SK-N-SH (cell line): ENCODE measurements at regions not wholly inside any gene's neighbourhood (a gene's known extent, or its start where the extent isn't known, plus 50 kb on each side); places are given as distances from the start of the nearest gene placed in this dataset.

ENCODE experiments used
- CTCF ChIA-PET: fragments of 300-600, 350-600 bp; formaldehyde crosslinking; extraction: SDS; loops from one replicate; lab custom pipeline; 2021; lab: Yijun Ruan, JAX
- POLR2A ChIA-PET: fragments of 350-600 bp; sonication (Branson Sonifier 250); formaldehyde crosslinking; extraction: SDS; loops from one replicate; lab custom pipeline; 2020; ENCODE audit warnings: antibody characterized with exemption, inconsistent platforms; lab: Yijun Ruan, JAX
- DNase-seq: peaks from one replicate; pipeline ENCODE4 v3.0.0; 2012
- H2AFZ ChIP-seq: fragments of 200-600 bp; sonication (generic); 2 replicates; pipeline ENCODE4 v1.8.1; 2016; ENCODE audit warnings: antibody characterized with exemption, mild to moderate bottlenecking, low read depth
- H3F3A ChIP-seq: fragments of 200-600 bp; sonication (generic); replicated peaks from 2 replicates; pipeline ENCODE3; 2016; ENCODE audit warnings: antibody characterized with exemption, mild to moderate bottlenecking; ENCODE audit not compliant: insufficient read depth
- H3K27ac ChIP-seq, 2 experiments: fragments of 200-500 bp in 1 of 2; fragments of 200-600 bp in 1 of 2; sonication (Bioruptor generic) in 1 of 2; sonication (generic), shearing (Covaris generic) in 1 of 2; 2 replicates each; pipeline versions ENCODE4 v1.5.1 to v1.6.1; 2014 to 2016; ENCODE audit warnings: low read depth in 2 of 2, inconsistent platforms in 1 of 2, low read length in 1 of 2, mild to moderate bottlenecking in 1 of 2, mixed read lengths in 1 of 2
- H3K27me3 ChIP-seq: fragments of 200-600 bp; sonication (generic), shearing (Covaris generic); 2 replicates; pipeline ENCODE4 v1.6.1; 2016; ENCODE audit warnings: mixed run types; ENCODE audit not compliant: insufficient read depth
- H3K36me3 ChIP-seq, 2 experiments: fragments of 200-500 bp in 1 of 2; fragments of 200-600 bp in 1 of 2; sonication (Bioruptor generic) in 1 of 2; sonication (generic) in 1 of 2; replicated peaks in 1 of 2; 2 replicates each; pipeline versions ENCODE3 to v1.5.1; 2014 to 2016; ENCODE audit warnings: low read length in 1 of 2, mild to moderate bottlenecking in 1 of 2; ENCODE audit not compliant: insufficient read depth in 2 of 2, control insufficient read depth in 1 of 2
- H3K4me1 ChIP-seq, 2 experiments: fragments of 200-500 bp in 1 of 2; fragments of 200-600 bp in 1 of 2; sonication (Bioruptor generic) in 1 of 2; sonication (generic), shearing (Covaris generic) in 1 of 2; 2 replicates each; pipeline versions ENCODE4 v1.5.1 to v1.6.1; 2014 to 2016; ENCODE audit warnings: low read depth in 1 of 2, low read length in 1 of 2, mixed run types in 1 of 2; ENCODE audit not compliant: insufficient read depth in 2 of 2, control insufficient read depth in 1 of 2
- H3K4me2 ChIP-seq: fragments of 200-600 bp; sonication (generic), shearing (Covaris generic); 2 replicates; pipeline ENCODE4 v1.6.1; 2017; ENCODE audit warnings: mixed run types
- H3K4me3 ChIP-seq, 2 experiments: fragments of 200-500 bp in 1 of 2; fragments of 200-600 bp in 1 of 2; sonication (Bioruptor generic) in 1 of 2; sonication (generic), shearing (Covaris generic) in 1 of 2; 2 replicates each; pipeline versions ENCODE4 v1.5.1 to v1.8.1; 2014 to 2016; ENCODE audit warnings: low read depth in 2 of 2, inconsistent platforms in 1 of 2, low read length in 1 of 2, mild to moderate bottlenecking in 1 of 2, mixed read lengths in 1 of 2, moderate library complexity in 1 of 2
- H3K79me2 ChIP-seq: fragments of 200-600 bp; sonication (generic); 2 replicates; pipeline ENCODE4 v1.8.1; 2017; ENCODE audit warnings: mild to moderate bottlenecking; ENCODE audit not compliant: insufficient read depth
- H3K9ac ChIP-seq: fragments of 200-600 bp; sonication (generic); 2 replicates; pipeline ENCODE4 v1.6.1; 2017; ENCODE audit warnings: mixed run types
- H3K9me2 ChIP-seq: fragments of 200-600 bp; sonication (generic); 2 replicates; pipeline ENCODE4 v1.6.1; 2017; ENCODE audit warnings: mixed run types
- H3K9me3 ChIP-seq: fragments of 200-600 bp; sonication (generic); 2 replicates; pipeline ENCODE4 v1.6.1; 2017; ENCODE audit warnings: mixed run types, mild to moderate bottlenecking, moderate library complexity
- H4K20me1 ChIP-seq: fragments of 200-600 bp; sonication (generic); 2 replicates; pipeline ENCODE4 v1.6.1; 2017; ENCODE audit warnings: mild to moderate bottlenecking, mixed run types; ENCODE audit not compliant: insufficient read depth
- CTCF ChIP-seq: fragments of 200-600 bp; sonication (generic); IDR thresholded peaks from 2 replicates; pipeline ENCODE4 v1.6.1; 2017; ENCODE audit warnings: antibody characterized with exemption, mild to moderate bottlenecking, moderate library complexity
- EP300 ChIP-seq, 2 experiments: IDR thresholded peaks; 2 replicates each; pipeline versions ENCODE4 v1.4.0 to v1.6.1; 2012; ENCODE audit warnings: borderline replicate concordance in 1 of 2, low read depth in 1 of 2, low read length in 1 of 2
- EZH2phosphoT487 ChIP-seq: fragments of 200-600 bp; sonication (generic); IDR thresholded peaks from 2 replicates; pipeline ENCODE4 v1.6.1; 2017; ENCODE audit warnings: low read depth, mixed run types, mild to moderate bottlenecking, antibody characterized with exemption, moderate library complexity, borderline replicate concordance
- FOXJ3 ChIP-seq: sonication (generic); formaldehyde crosslinking; IDR thresholded peaks from 2 replicates; pipeline ENCODE4 v1.5.1; 2020; ENCODE audit warnings: mild to moderate bottlenecking, missing genetic modification reagents
- GATA2 ChIP-seq: sonication (generic); formaldehyde crosslinking; IDR thresholded peaks from 2 replicates; pipeline ENCODE4 v1.5.0; 2020; ENCODE audit warnings: mild to moderate bottlenecking, missing genetic modification reagents
- IRF3 ChIP-seq: fragments of 150-350 bp; IDR thresholded peaks from 2 replicates; pipeline ENCODE4 v1.6.1; 2016; ENCODE audit warnings: mild to moderate bottlenecking, low read depth, low read length
- MXI1 ChIP-seq: IDR thresholded peaks from 2 replicates; pipeline ENCODE4 v1.6.1; 2012; ENCODE audit warnings: mild to moderate bottlenecking, low read depth, low read length, improper control_type of control experiment
- NRF1 ChIP-seq: IDR thresholded peaks from 2 replicates; pipeline ENCODE4 v1.6.1; 2012; ENCODE audit warnings: low read depth, mild to moderate bottlenecking, low read length
- POLR2AphosphoS5 ChIP-seq: IDR thresholded peaks from 2 replicates; pipeline ENCODE4 v1.6.1; 2012; ENCODE audit warnings: low read depth, low read length
- RFX5 ChIP-seq: IDR thresholded peaks from 2 replicates; pipeline ENCODE4 v1.6.1; 2012; ENCODE audit warnings: mild to moderate bottlenecking, improper control_type of control experiment, low read length
- RXRA ChIP-seq: IDR thresholded peaks from 2 replicates; pipeline ENCODE4 v1.4.0; 2012; ENCODE audit warnings: low read depth, mild to moderate bottlenecking, borderline replicate concordance
- SMC3 ChIP-seq: IDR thresholded peaks from 2 replicates; pipeline ENCODE4 v1.6.1; 2012; ENCODE audit warnings: low read depth, low read length, improper control_type of control experiment
- ZBTB33 ChIP-seq: IDR thresholded peaks from 2 replicates; pipeline ENCODE4 v1.4.0; 2012; ENCODE audit warnings: low read depth, borderline replicate concordance
- WGBS: methylation state at CpG from one replicate; pipeline ENCODE4 v1.1.6; 2017; ENCODE audit warnings: low lambda C conversion rate; 5-methylcytosine and 5-hydroxymethylcytosine counted together

- no peak for TF ChIP-seq EP300 (IDR thresholded peaks at IDR 0.05; ENCODE audit: borderline replicate concordance in 1 of 2, low read depth in 1 of 2, low read length in 1 of 2)
- TF ChIP-seq IRF3, result no peak
- TF ChIP-seq SMC3, result no peak
- no peak for TF ChIP-seq NRF1
- TF ChIP-seq RXRA, result no peak
These were observed 567.8 kb upstream of the KLHL29 start (continued) for GRCh38 chr2:22817197-22817596.

GRCh38 chr2:22821458-22821857 lies 563.5 kb upstream of the KLHL29 start:
- no peak for DNase-seq
- H3K27me3 ChIP-seq, result no peaks in the 10 kb centered on the region
- H2AFZ ChIP-seq, result no peak overlapping the region
- H3K79me2 ChIP-seq, result no peaks in the 10 kb centered on the region
- no peaks in the 10 kb centered on the region for H3K9me2 ChIP-seq
- no peaks in the 10 kb centered on the region for H4K20me1 ChIP-seq
- ChIA-PET POLR2A (no interaction called here), CTCF (interaction anchor here (1.0 kb wide), 1 partner anchor 9 kb away, joined by 4 read pairs; no protein-coding TSS in a partner anchor)
- no peak overlapping the region for H3K4me3 ChIP-seq
- no peaks in the 10 kb centered on the region for H3F3A ChIP-seq
- WGBS, result 19% methylated on average over 2 of the region's 2 CpGs
- 0 out of 2 replicates have a peak, but pooled peaks cover 7% of the 10 kb centered on the region for H3K9me3 ChIP-seq
- no peak overlapping the region for H3K4me2 ChIP-seq
- peaks cover 0 to under 1% of the 10 kb centered on the region in 2 experiments; a peak in 1 of 4 replicates for H3K4me1 ChIP-seq
- no peak overlapping the region for H3K9ac ChIP-seq
- TF ChIP-seq MXI1 (no peak), RFX5 (no peak), EZH2phosphoT487 (no peak), FOXJ3 (no peak), ZBTB33 (no peak), CTCF (no peak), POLR2AphosphoS5 (no peak), GATA2 (no peak)
- H3K36me3 ChIP-seq, result no peaks in the 10 kb centered on the region
- H3K27ac ChIP-seq, result no peak overlapping the region
